H1 (cell line): ENCODE measurements at regions not wholly inside any gene's neighbourhood (a gene's known extent, or its start where the extent isn't known, plus 50 kb on each side); places are given as distances from the start of the nearest gene placed in this dataset.

Experiments used
- CTCF ChIA-PET: fragments of 300-600 bp; sonication (Branson Sonifier 250); formaldehyde crosslinking; loops from one replicate; lab custom pipeline; 2021; ENCODE audit not compliant: partially characterized antibody; lab: Charles Lee
- POLR2A ChIA-PET: fragments of 300-600 bp; sonication (Branson Sonifier 250); formaldehyde crosslinking; loops from one replicate; lab custom pipeline; 2021; ENCODE audit warnings: inconsistent platforms; ENCODE audit not compliant: partially characterized antibody; lab: Charles Lee
- DNase-seq, 2 experiments: peaks; one replicate each; pipeline versions ENCODE4 v3.0.0 to v3.0.0-alpha.2; 2010 to 2022; ENCODE audit warnings: low spot score in 2 of 2, low read depth in 1 of 2, mixed read lengths in 1 of 2
- FAIRE-seq: peaks from 2 replicates; lab custom pipeline; 2011; peaks lifted over from hg19 to GRCh38; lab: Jason Lieb, UNC
- H2AFZ ChIP-seq: 2 replicates; pipeline ENCODE4 v1.8.1; 2012; ENCODE audit warnings: low read length, inconsistent platforms
- H2AK5ac ChIP-seq: 2 replicates; pipeline ENCODE4 v1.6.1; 2013; ENCODE audit warnings: low read depth, low read length
- H2BK120ac ChIP-seq: replicated peaks from 2 replicates; pipeline ENCODE3; 2013; ENCODE audit warnings: low read depth, low read length, inconsistent platforms
- H2BK12ac ChIP-seq: 2 replicates; pipeline ENCODE4 v1.6.1; 2013; ENCODE audit warnings: low read depth, low read length
- H2BK15ac ChIP-seq: 2 replicates; pipeline ENCODE4 v1.6.1; 2013; ENCODE audit warnings: low read length
- H2BK20ac ChIP-seq: 2 replicates; pipeline ENCODE4 v1.6.1; 2013; ENCODE audit warnings: low read length
- H2BK5ac ChIP-seq: 2 replicates; pipeline ENCODE4 v1.6.1; 2013; ENCODE audit warnings: low read depth, low read length
- H3K14ac ChIP-seq: 2 replicates; pipeline ENCODE4 v1.6.1; 2013; ENCODE audit warnings: inconsistent platforms; ENCODE audit not compliant: insufficient read length
- H3K18ac ChIP-seq: 2 replicates; pipeline ENCODE4 v1.6.1; 2013; ENCODE audit warnings: low read length; ENCODE audit errors: extremely low read depth
- H3K23ac ChIP-seq: 2 replicates; pipeline ENCODE4 v1.6.1; 2013; ENCODE audit warnings: inconsistent platforms; ENCODE audit not compliant: insufficient read length
- H3K23me2 ChIP-seq: 2 replicates; pipeline ENCODE4 v1.6.1; 2013; ENCODE audit warnings: low read depth, low read length
- H3K27ac ChIP-seq: 2 replicates; pipeline ENCODE4 v1.6.1; 2011; ENCODE audit warnings: low read depth, low read length, inconsistent platforms
- H3K27me3 ChIP-seq, 4 experiments: replicated peaks in 1 of 4; 1 replicate in 1 of 4; 2 replicates in 3 of 4; pipeline versions ENCODE4 v1.6.1 to v1.8.1; 2011 to 2013; ENCODE audit warnings: low read length in 3 of 4, mild to moderate bottlenecking in 3 of 4, inconsistent platforms in 2 of 4, mixed read lengths in 2 of 4, moderate library complexity in 1 of 4; ENCODE audit not compliant: control insufficient read depth in 3 of 4, insufficient read depth in 3 of 4; ENCODE audit errors: extremely low read depth in 1 of 4
- H3K36me3 ChIP-seq, 4 experiments: 2 replicates each; pipeline versions ENCODE4 v1.6.1 to v1.8.1; 2011 to 2013; ENCODE audit warnings: mild to moderate bottlenecking in 4 of 4, low read length in 3 of 4, moderate library complexity in 2 of 4, control low read depth in 1 of 4, inconsistent platforms in 1 of 4; ENCODE audit not compliant: insufficient read depth in 4 of 4, control insufficient read depth in 2 of 4
- H3K4ac ChIP-seq: replicated peaks from 2 replicates; pipeline ENCODE3; 2013; ENCODE audit warnings: low read length, low read depth, mixed read lengths, inconsistent platforms; ENCODE audit not compliant: insufficient read length
- H3K4me1 ChIP-seq, 4 experiments: replicated peaks in 1 of 4; 1 replicate in 1 of 4; 2 replicates in 3 of 4; pipeline versions ENCODE4 v1.6.1 to v1.8.1; 2011 to 2013; ENCODE audit warnings: low read length in 3 of 4, inconsistent platforms in 2 of 4, mixed read lengths in 1 of 4; ENCODE audit not compliant: insufficient read depth in 4 of 4, control insufficient read depth in 3 of 4
- H3K4me2 ChIP-seq, 2 experiments: 2 replicates each; pipeline versions ENCODE4 v1.6.1 to v1.8.1; 2011 to 2013; ENCODE audit warnings: low read depth in 2 of 2, low read length in 2 of 2, control low read depth in 1 of 2, inconsistent platforms in 1 of 2, mild to moderate bottlenecking in 1 of 2; ENCODE audit not compliant: insufficient read depth in 1 of 2
- H3K4me3 ChIP-seq, 4 experiments: fragments of 200-600, 300-600 bp in 1 of 4; sonication (generic), shearing (Covaris generic), sonication (Bioruptor Twin) in 1 of 4; 2 replicates each; pipeline versions ENCODE4 v1.5.1 to v1.8.1; 2011 to 2016; ENCODE audit warnings: low read length in 4 of 4, low read depth in 3 of 4, control low read depth in 2 of 4, inconsistent platforms in 2 of 4, mild to moderate bottlenecking in 2 of 4, mixed read lengths in 1 of 4, moderate library complexity in 1 of 4; ENCODE audit not compliant: insufficient read depth in 2 of 4; ENCODE audit errors: extremely low read depth in 1 of 4
- H3K56ac ChIP-seq: replicated peaks from 2 replicates; pipeline ENCODE3; 2013; ENCODE audit warnings: low read depth, mild to moderate bottlenecking, mixed read lengths, low read length, inconsistent platforms; ENCODE audit not compliant: insufficient read length
- H3K79me1 ChIP-seq: 2 replicates; pipeline ENCODE4 v1.6.1; 2013; ENCODE audit warnings: low read depth, low read length, control low read depth
- H3K79me2 ChIP-seq, 2 experiments: 2 replicates each; pipeline versions ENCODE4 v1.6.1 to v1.8.1; 2012 to 2013; ENCODE audit warnings: low read length in 2 of 2, mild to moderate bottlenecking in 2 of 2, inconsistent platforms in 1 of 2; ENCODE audit not compliant: insufficient read depth in 2 of 2, control insufficient read depth in 1 of 2
- H3K9ac ChIP-seq, 4 experiments: replicated peaks in 1 of 4; 1 replicate in 1 of 4; 2 replicates in 3 of 4; pipeline versions ENCODE4 v1.6.1 to v1.8.1; 2011 to 2013; ENCODE audit warnings: low read depth in 3 of 4, low read length in 3 of 4, control low read depth in 2 of 4, mild to moderate bottlenecking in 2 of 4, moderate library complexity in 2 of 4, inconsistent platforms in 1 of 4; ENCODE audit errors: extremely low read depth in 1 of 4
- H3K9me3 ChIP-seq, 2 experiments: 2 replicates each; pipeline versions ENCODE4 v1.6.1 to v1.8.1; 2012 to 2013; ENCODE audit warnings: mild to moderate bottlenecking in 2 of 2, moderate library complexity in 2 of 2, control low read depth in 1 of 2, inconsistent platforms in 1 of 2, low read depth in 1 of 2, low read length in 1 of 2, mixed read lengths in 1 of 2; ENCODE audit not compliant: insufficient read depth in 2 of 2
- H4K20me1 ChIP-seq, 2 experiments: replicated peaks in 1 of 2; 2 replicates each; pipeline versions ENCODE3 to v1.8.1; 2011 to 2013; ENCODE audit warnings: inconsistent platforms in 2 of 2, low read length in 2 of 2, mild to moderate bottlenecking in 1 of 2; ENCODE audit not compliant: insufficient read depth in 2 of 2, control insufficient read depth in 1 of 2
- H4K5ac ChIP-seq: 2 replicates; pipeline ENCODE4 v1.6.1; 2013; ENCODE audit warnings: low read length, low read depth, mixed read lengths, inconsistent platforms; ENCODE audit not compliant: insufficient read length
- H4K8ac ChIP-seq: 2 replicates; pipeline ENCODE4 v1.8.0; 2013; ENCODE audit warnings: mild to moderate bottlenecking, moderate library complexity, low read length, inconsistent platforms; ENCODE audit not compliant: insufficient read depth; ENCODE audit errors: extremely low read depth
- H4K91ac ChIP-seq: replicated peaks from 2 replicates; pipeline ENCODE3; 2013; ENCODE audit warnings: low read length, mixed read lengths, inconsistent platforms; ENCODE audit not compliant: insufficient read length
- FOSL1 ChIP-seq: IDR thresholded peaks from 2 replicates; pipeline ENCODE4 v1.6.1; 2011; ENCODE audit warnings: mild to moderate bottlenecking, low read depth, low read length, moderate library complexity; ENCODE audit not compliant: insufficient read depth
- JUND ChIP-seq: IDR thresholded peaks from 2 replicates; pipeline ENCODE4 v1.6.1; 2011; ENCODE audit warnings: mild to moderate bottlenecking, improper control_type of control experiment, low read length
- NANOG ChIP-seq: IDR thresholded peaks from 2 replicates; pipeline ENCODE4 v1.6.1; 2011; ENCODE audit warnings: low read length, low read depth, mild to moderate bottlenecking, inconsistent platforms; ENCODE audit not compliant: insufficient read depth, poor library complexity, severe bottlenecking
- WGBS, 2 experiments: shearing (Covaris generic) in 1 of 2; methylation state at CpG; one replicate each; pipeline versions ENCODE4 v1.1.6 to v1.1.7; 2013 to 2015; ENCODE audit warnings: low lambda C conversion rate in 2 of 2, mixed read lengths in 2 of 2, inconsistent platforms in 1 of 2, low coverage in 1 of 2, missing lambda C conversion rate in 1 of 2; ENCODE audit not compliant: insufficient replicate concordance in 2 of 2, insufficient coverage in 1 of 2, insufficient read length in 1 of 2; ENCODE audit errors: extremely low coverage in 1 of 2, missing lambda C conversion rate in 1 of 2; 5-methylcytosine and 5-hydroxymethylcytosine counted together

DNA sequence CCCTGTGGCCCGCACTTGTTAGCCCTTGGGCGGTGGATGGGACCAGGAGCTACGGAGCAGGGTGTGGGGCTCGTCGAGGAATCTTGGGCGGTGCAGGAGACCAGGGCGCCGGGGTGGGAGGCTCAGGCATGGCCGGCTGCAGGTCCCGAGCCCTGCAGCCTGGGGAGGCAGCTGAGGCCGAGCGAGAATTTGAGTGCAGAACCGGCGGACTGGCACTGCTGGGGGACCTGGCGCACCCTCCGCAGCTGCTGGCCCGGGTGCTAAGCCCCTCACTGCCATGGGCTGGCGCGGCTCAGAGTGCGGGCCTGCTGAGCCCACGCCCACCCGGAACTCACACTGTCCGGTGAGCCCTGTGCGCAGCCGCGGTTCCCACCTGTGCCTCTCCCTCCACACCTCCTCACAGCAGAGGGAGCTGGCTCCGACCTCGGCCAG is 73.6 kb upstream of the TLL1 start:
- no peak for FAIRE-seq

More for the DNA sequence above, 73.6 kb upstream of the TLL1 start:
- no peaks in the 10 kb centered on the region for H3K27me3 ChIP-seq
- H3K79me2 ChIP-seq = no peaks in the 10 kb centered on the region
- peaks cover 0 to 5% of the 10 kb centered on the region in 2 experiments; a peak in 1 of 4 replicates for H3K9me3 ChIP-seq
- POLR2A ChIA-PET = interaction anchor here (1.5 kb wide), 1 partner anchor 13 kb away, joined by 3 read pairs; no protein-coding TSS in a partner anchor
- H2BK5ac ChIP-seq = no peak overlapping the region
- H4K20me1 ChIP-seq = no peaks in the 10 kb centered on the region
- H3K23me2 ChIP-seq = no peaks in the 10 kb centered on the region
- TF ChIP-seq FOSL1 (no peak), NANOG (no peak), JUND (no peak)
- no peak overlapping the region for H2BK120ac ChIP-seq
- peak overlapping the region; percentile 25; the same call in 1 of the 2 replicates for H4K8ac ChIP-seq
- no peak overlapping the region for H3K4me3 ChIP-seq
- WGBS, 2 experiments = 87% methylated on average over 28 of the region's 28 CpGs; no CpG with 5 or more reads in 1 of the 2 experiments
- no peak overlapping the region for H3K18ac ChIP-seq
- no peaks in the 10 kb centered on the region for H3K79me1 ChIP-seq
- no peak overlapping the region for H3K23ac ChIP-seq
- no peak overlapping the region for H2BK15ac ChIP-seq
- H2AFZ ChIP-seq = no peak overlapping the region
- H3K36me3 ChIP-seq = no peaks in the 10 kb centered on the region
- H3K4me1 ChIP-seq = no peaks in the 10 kb centered on the region
- no peak overlapping the region for H4K5ac ChIP-seq
- no peak overlapping the region for H2BK20ac ChIP-seq
- CTCF ChIA-PET = no interaction called here
- H3K9ac ChIP-seq = no peak overlapping the region
- H3K4me2 ChIP-seq = no peak overlapping the region
- DNase-seq = no peak
- no peak overlapping the region for H2BK12ac ChIP-seq
- no peak overlapping the region for H3K27ac ChIP-seq
- no peak overlapping the region for H3K56ac ChIP-seq
- no peak overlapping the region for H4K91ac ChIP-seq
- no peak overlapping the region for H3K14ac ChIP-seq
- no peak overlapping the region for H2AK5ac ChIP-seq
- no peak overlapping the region for H3K4ac ChIP-seq
